ENCODE measurements at regions not wholly inside any gene's neighbourhood (a gene's known extent, or its start where the extent isn't known, plus 50 kb on each side); places are given as distances from the start of the nearest gene placed in this dataset.

GRCh38 chr18:44453505-44453904, 227.2 kb upstream of the SETBP1 start:
- no peak overlapping the region for H3K27ac ChIP-seq (ENCODE audit: control insufficient read depth, insufficient read depth, low read length)
- H3K4me3 ChIP-seq (ENCODE audit: control insufficient read depth in 2 of 3, extremely low read depth in 1 of 3, insufficient read depth in 2 of 3, low read depth in 1 of 3, low read length in 3 of 3): no peak overlapping the region
- no peaks in the 10 kb centered on the region for H3K27me3 ChIP-seq (ENCODE audit: control insufficient read depth, extremely low read depth, insufficient read depth, low read length)
- no peaks in the 10 kb centered on the region for H3K4me1 ChIP-seq (ENCODE audit: control insufficient read depth, extremely low read depth, insufficient read depth, low read length)
- no peak for DNase-seq (ENCODE audit: low read depth, low spot score)
- H3K9ac ChIP-seq (ENCODE audit: control insufficient read depth, extremely low read depth, insufficient read depth, low read length): no peak overlapping the region
- no peak overlapping the region for H2AFZ ChIP-seq (ENCODE audit: control insufficient read depth, low read length)
- H3K4me2 ChIP-seq (ENCODE audit: control insufficient read depth, extremely low read depth, insufficient read depth, low read depth, low read length): no peak overlapping the region
- TF ChIP-seq EZH2 (IDR thresholded peaks at IDR 0.05; ENCODE audit: low read length) (no peak), CTCF (optimal IDR thresholded peaks at IDR 0.05 in 1 of 3, IDR thresholded peaks at IDR 0.05 in 1 of 3, conservative IDR thresholded peaks at IDR 0.05 in 1 of 3; ENCODE audit: extremely low read depth in 1 of 3, insufficient read depth in 2 of 3, low read length in 3 of 3) (no peak)
- dilution Hi-C loops (cut with MboI; ENCODE audit: extremely low pct_ligation_motif_present, low sequenced_read_pairs): no loop called here
- H3K79me2 ChIP-seq (ENCODE audit: control insufficient read depth, insufficient read depth, low read length): no peaks in the 10 kb centered on the region
- no peaks in the 10 kb centered on the region for H3K36me3 ChIP-seq (ENCODE audit: control insufficient read depth in 2 of 2, extremely low read depth in 1 of 2, insufficient read depth in 2 of 2, low read length in 2 of 2)
- H4K20me1 ChIP-seq (ENCODE audit: control insufficient read depth, extremely low read depth, insufficient read depth, low read length): no peaks in the 10 kb centered on the region
- H3K9me1 ChIP-seq (ENCODE audit: control insufficient read depth, extremely low read depth, insufficient read depth, low read length): no peaks in the 10 kb centered on the region
- no peak for FAIRE-seq
- no peaks in the 10 kb centered on the region for H3K9me3 ChIP-seq (ENCODE audit: control insufficient read depth, low read depth, low read length)

- no peaks in the 10 kb centered on the region for H3K36me3 ChIP-seq (ENCODE audit: control insufficient read depth in 2 of 2, extremely low read depth in 1 of 2, insufficient read depth in 2 of 2, low read length in 2 of 2)
- H3K27me3 ChIP-seq (ENCODE audit: control insufficient read depth, extremely low read depth, insufficient read depth, low read length): no peaks in the 10 kb centered on the region
- DNase-seq (ENCODE audit: low read depth, low spot score) (peak; percentile 41), FAIRE-seq (peak; percentile 93)
- H3K4me2 ChIP-seq (ENCODE audit: control insufficient read depth, extremely low read depth, insufficient read depth, low read depth, low read length): no peak overlapping the region
- peak; percentile 32 to 36 (median 33) for TF ChIP-seq CTCF (optimal IDR thresholded peaks at IDR 0.05 in 1 of 3, IDR thresholded peaks at IDR 0.05 in 1 of 3, conservative IDR thresholded peaks at IDR 0.05 in 1 of 3; ENCODE audit: extremely low read depth in 1 of 3, insufficient read depth in 2 of 3, low read length in 3 of 3)
- no peak for TF ChIP-seq EZH2 (IDR thresholded peaks at IDR 0.05; ENCODE audit: low read length)
- H3K27ac ChIP-seq (ENCODE audit: control insufficient read depth, insufficient read depth, low read length): no peak overlapping the region
- no peaks in the 10 kb centered on the region for H3K9me3 ChIP-seq (ENCODE audit: control insufficient read depth, low read depth, low read length)
- no peak overlapping the region for H3K4me3 ChIP-seq (ENCODE audit: control insufficient read depth in 2 of 3, extremely low read depth in 1 of 3, insufficient read depth in 2 of 3, low read depth in 1 of 3, low read length in 3 of 3)
- peaks cover 3% of the 10 kb centered on the region for H3K4me1 ChIP-seq (ENCODE audit: control insufficient read depth, extremely low read depth, insufficient read depth, low read length)
- H3K9ac ChIP-seq (ENCODE audit: control insufficient read depth, extremely low read depth, insufficient read depth, low read length): no peak overlapping the region
- no peak overlapping the region for H2AFZ ChIP-seq (ENCODE audit: control insufficient read depth, low read length)
- H3K9me1 ChIP-seq (ENCODE audit: control insufficient read depth, extremely low read depth, insufficient read depth, low read length): no peaks in the 10 kb centered on the region
- no peaks in the 10 kb centered on the region for H3K79me2 ChIP-seq (ENCODE audit: control insufficient read depth, insufficient read depth, low read length)
- dilution Hi-C loops (cut with MboI; ENCODE audit: extremely low pct_ligation_motif_present, low sequenced_read_pairs): no loop called here
- H4K20me1 ChIP-seq (ENCODE audit: control insufficient read depth, extremely low read depth, insufficient read depth, low read length): no peaks in the 10 kb centered on the region
These were observed 221.9 kb upstream of the SETBP1 start for GRCh38 chr18:44458777-44459176.

Measured in keratinocyte (primary cell).